Stimulated activated CD8-positive, alpha-beta memory T cell treated with anti-CD3 and anti-CD28 coated beads, Interleukin-4, amount 100 ng/mL, for 4 hours (primary cell): ENCODE measurements at regions not wholly inside any gene's neighbourhood (a gene's known extent, or its start where the extent isn't known, plus 50 kb on each side); places are given as distances from the start of the nearest gene placed in this dataset.

Experiments
- DNase-seq, 2 donors: peaks; one replicate each; pipeline ENCODE4 v3.0.0-alpha.2; 2020; ENCODE audit warnings: low read depth in 2 of 2, low spot score in 1 of 2

- no peak for DNase-seq
Observed at GRCh38 chr3:182245059-182245458, 533.3 kb downstream of the SOX2 start.

GRCh38 chr3:182246870-182247269, 535.1 kb downstream of the SOX2 start:
- no peak for DNase-seq

DNA sequence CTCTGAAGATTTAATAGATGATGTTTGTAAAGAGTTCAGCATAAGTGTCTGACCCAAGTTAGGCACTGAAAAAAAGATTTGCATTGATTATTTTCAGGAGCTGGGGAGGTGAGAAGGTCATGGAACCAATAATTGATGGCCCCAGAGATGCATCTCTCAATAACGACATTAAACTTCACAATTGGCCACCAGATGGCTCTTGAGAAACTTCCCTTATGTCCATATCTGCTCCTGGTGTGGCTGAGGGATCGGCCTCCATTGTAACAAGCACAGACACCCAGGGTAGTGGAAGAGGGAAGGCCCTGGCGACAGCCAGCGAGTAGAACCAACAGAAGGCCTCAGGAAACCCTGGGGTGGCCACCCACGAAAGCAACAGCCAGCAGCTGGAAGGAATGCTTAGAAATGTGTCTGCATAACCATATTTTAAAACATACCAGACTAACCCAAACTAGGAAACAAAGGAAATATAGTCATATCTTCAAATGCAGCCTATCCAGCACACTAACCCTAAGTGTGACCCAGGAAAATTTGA, 536.7 kb downstream of the SOX2 start:
- no peak for DNase-seq

GRCh38 chr3:182252802-182253201, 540.5 kb upstream of the ATP11B start:
- no peak for DNase-seq

- no peak for DNase-seq
Observed at GRCh38 chr3:182255158-182255557, 538.1 kb upstream of the ATP11B start.

- no peak for DNase-seq
Observed at GRCh38 chr3:182257361-182257760, 535.9 kb upstream of the ATP11B start.

- no peak for DNase-seq
Observed at GRCh38 chr3:182258538-182259177, 534.6 kb upstream of the ATP11B start.

DNA sequence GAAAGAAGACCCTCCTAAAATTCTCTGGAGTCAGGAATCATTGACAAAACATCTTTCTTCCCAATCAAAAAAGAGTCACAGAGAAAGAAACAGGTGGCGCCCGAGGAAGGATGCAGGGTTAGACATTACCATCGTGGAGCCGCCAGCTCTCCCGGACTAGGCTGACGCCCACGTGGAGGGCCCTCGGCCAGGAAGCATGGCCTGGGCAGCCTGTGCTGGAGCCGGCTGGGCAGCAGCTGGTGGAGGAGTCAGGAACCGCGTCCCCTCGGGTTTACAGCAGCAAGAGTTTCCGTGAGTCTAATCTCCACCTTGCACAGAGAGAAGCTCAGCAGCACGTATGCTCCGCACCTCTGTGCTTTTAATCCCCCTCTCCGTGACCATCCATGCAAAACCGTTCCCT, 533.7 kb upstream of the ATP11B start:
- no peak for DNase-seq

GRCh38 chr3:182261041-182261440, 532.3 kb upstream of the ATP11B start:
- DNase-seq: no peak

DNA sequence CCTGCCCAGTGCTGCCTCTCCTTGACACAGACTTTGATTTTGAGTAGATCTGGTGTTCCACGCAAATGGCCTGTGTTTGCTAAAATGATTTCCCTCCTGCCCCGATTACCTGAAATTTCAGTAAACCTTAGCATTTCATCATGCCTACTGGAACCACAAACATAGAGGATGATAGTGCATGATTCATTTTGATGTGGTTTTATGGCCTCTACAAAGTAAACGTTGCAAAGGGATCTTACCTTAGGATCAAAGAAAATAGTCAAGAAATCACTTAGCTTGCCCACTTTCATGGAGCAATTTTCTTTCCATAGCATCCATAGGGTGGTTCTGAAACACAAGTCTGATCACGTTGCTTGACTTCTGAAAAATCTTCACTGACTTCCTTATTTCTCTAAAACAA, 524.6 kb upstream of the ATP11B start:
- DNase-seq: no peak

- no peak for DNase-seq
Observed at GRCh38 chr3:182276512-182276911, 516.8 kb upstream of the ATP11B start.

DNA sequence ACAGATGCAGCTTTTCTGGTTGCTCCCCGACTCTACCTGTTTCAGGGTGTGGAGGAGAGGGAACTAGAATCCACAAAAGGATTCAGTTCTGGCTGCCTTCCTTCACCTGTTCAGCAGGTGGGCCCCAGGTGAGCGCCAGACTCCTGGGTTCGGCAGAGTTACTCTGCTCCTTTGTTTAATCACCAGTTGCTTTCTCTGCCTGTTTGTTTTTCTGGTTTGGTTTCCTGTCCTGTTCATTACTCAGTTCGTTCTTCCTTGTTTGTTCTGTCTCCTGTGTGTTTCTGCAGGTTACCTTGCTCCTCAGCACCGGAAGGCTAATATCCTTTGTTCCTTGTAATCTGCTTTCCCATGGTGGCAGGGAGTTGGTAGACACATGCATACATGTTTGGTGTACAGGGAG, 508.5 kb upstream of the ATP11B start:
- no peak for DNase-seq

- no peak for DNase-seq
Observed at GRCh38 chr3:182292591-182292990, 500.7 kb upstream of the ATP11B start.

DNA sequence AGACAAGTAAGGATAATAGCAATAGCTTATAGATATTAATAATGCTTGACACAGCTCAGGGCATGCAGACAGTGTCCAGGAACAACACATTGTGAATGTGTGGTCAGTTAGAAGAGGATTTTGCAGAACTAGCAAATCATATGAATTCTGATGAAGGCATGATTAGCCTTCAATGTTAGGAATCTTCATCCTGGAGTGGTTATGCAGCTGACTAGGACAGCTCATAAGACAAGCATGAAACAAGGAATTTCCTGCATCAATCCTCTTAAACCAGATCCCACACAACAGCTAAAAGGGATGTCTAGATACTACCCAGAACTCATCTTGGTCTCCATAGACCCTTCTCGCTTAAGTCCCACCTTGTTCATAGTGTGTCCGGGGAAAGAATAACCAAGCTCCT, 499.0 kb upstream of the ATP11B start:
- DNase-seq: no peak

DNA sequence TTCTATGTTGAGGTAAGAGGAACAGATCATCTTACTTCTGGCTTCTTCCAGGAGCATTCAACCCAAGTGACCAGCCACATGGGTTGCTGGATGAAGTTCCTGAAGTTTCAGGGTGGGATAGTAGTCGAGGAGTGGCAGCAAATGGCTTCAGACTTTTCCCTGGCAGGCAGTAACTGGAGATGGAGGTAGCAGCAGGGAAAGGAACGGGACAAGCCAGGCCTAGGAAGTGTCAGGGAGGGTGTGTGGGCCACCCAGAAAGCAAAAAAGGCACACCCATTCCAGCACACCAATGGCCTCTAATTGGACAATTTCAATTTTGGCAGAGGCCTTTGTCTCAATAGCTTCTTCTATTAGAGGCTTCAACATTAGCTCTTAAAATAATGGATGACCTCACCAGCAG, 498.6 kb upstream of the ATP11B start:
- DNase-seq: no peak

DNA sequence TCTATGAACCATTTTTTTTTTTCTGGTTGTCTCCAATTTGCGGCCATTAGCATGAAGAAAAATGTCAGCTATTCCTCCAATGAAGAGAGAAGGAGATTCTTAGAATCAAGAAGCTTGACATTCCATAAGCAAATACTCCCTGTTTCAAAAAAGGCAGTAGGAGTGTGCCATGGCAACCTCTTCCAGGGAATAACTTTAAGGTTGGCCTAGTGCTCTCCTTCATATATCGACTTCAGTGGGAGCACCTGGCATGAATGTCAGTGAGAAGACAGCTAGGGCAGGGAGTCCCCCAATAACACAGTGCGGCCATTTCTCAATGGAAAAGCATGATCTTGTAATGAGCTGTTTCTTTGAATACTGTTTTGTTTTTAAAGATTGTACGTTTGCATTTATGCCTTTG, 493.0 kb upstream of the ATP11B start:
- DNase-seq: no peak

- no peak for DNase-seq
Observed at GRCh38 chr3:182303169-182303568, 490.1 kb upstream of the ATP11B start.

- no peak for DNase-seq
Observed at GRCh38 chr3:182305881-182306665, 487.2 kb upstream of the ATP11B start.

GRCh38 chr3:182308328-182308727, 485.0 kb upstream of the ATP11B start:
- no peak for DNase-seq

DNA sequence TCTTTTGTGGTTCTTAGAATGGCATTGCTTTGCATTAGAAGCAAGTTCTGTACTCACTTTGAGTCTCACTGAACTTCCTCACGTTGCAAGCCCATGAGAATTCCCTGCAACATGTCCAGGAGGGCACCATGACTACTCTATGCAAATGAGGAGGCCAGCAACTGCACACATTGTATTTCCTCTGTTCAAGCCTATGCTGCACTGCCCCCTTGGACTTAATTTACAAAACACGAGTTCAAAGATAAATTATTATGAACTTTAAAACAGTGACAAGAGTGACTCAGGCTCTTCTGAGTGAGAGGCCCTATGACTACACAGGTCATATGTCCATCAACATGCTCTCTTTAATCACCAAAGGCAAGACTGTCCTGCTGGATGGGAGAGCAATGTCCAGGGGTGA, 484.2 kb upstream of the ATP11B start:
- DNase-seq: no peak

DNA sequence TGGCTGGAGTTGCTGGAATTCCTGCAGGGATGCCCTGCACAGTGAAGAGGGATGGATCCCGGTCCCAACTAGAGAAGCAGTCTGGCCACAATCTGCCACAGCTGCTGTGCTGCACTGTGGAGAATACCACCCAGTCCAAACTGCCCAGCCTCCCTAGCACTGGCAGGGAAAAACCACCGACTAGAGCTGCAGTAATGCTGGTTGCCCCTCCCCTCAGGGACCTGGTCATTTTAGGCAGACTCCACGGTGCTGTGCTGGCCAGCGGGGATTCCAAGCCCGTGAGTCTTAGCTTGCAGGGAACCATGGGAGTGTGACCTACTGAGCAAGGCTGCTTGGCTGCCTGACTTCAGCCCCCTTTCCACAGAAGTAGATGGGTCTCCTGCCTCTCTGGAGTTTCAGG, 478.0 kb upstream of the ATP11B start:
- DNase-seq: no peak

GRCh38 chr3:182323126-182323700, 470.1 kb upstream of the ATP11B start:
- no peak for DNase-seq
